Transverse colon (tissue), 4 donors: ENCODE measurements at regions not wholly inside any gene's neighbourhood (a gene's known extent, or its start where the extent isn't known, plus 50 kb on each side); places are given as distances from the start of the nearest gene placed in this dataset.

ENCODE experiments used
- DNase-seq: peaks from one replicate; pipeline ENCODE4 v3.0.0-alpha.2; 2019
- H3K27ac ChIP-seq, 4 donors: fragments of 200-600 bp; sonication (generic); 2 replicates each; pipeline ENCODE4 v1.5.1; 2016 to 2018; ENCODE audit warnings: inconsistent platforms in 4 of 4
- H3K27me3 ChIP-seq: fragments of 200-600 bp; sonication (generic); 2 replicates; pipeline ENCODE4 v1.5.1; 2017; ENCODE audit warnings: inconsistent platforms
- H3K36me3 ChIP-seq, 4 donors: fragments of 200-600 bp; sonication (generic); 2 replicates each; pipeline ENCODE4 v1.5.1; 2017 to 2019; ENCODE audit warnings: inconsistent platforms in 4 of 4
- H3K4me1 ChIP-seq, 4 donors: fragments of 200-600 bp; sonication (generic); 2 replicates each; pipeline ENCODE4 v1.5.1; 2017 to 2020; ENCODE audit warnings: inconsistent platforms in 4 of 4
- H3K4me3 ChIP-seq, 4 donors: fragments of 200-600 bp; sonication (generic); 1 replicate in 1 of 4; 2 replicates in 3 of 4; pipeline versions ENCODE4 v1.5.1 to v1.6.1; 2017 to 2019; ENCODE audit warnings: inconsistent platforms in 4 of 4
- H3K9me3 ChIP-seq, 2 donors: fragments of 200-600 bp; sonication (generic); 2 replicates each; pipeline ENCODE4 v1.5.1; 2017 to 2019; ENCODE audit warnings: inconsistent platforms in 2 of 2
- EP300 ChIP-seq: sonication (generic); formaldehyde crosslinking; IDR thresholded peaks from one replicate; pipeline ENCODE4 v1.6.1; 2017; ENCODE audit warnings: antibody characterized with exemption, low read depth
- POLR2A ChIP-seq: fragments of 450-650 bp; IDR thresholded peaks from one replicate; pipeline ENCODE4 v1.6.1; 2016; ENCODE audit warnings: antibody characterized with exemption, mild to moderate bottlenecking, moderate library complexity
- POLR2AphosphoS5 ChIP-seq, 3 donors: sonication (generic); formaldehyde crosslinking; IDR thresholded peaks; one replicate each; pipeline ENCODE4 v1.6.1; 2016; ENCODE audit warnings: antibody characterized with exemption in 3 of 3
- WGBS, 2 donors: methylation state at CpG; one replicate each; pipeline ENCODE4 v1.1.5; 2018; ENCODE audit warnings: low coverage in 1 of 2; 5-methylcytosine and 5-hydroxymethylcytosine counted together
- in situ Hi-C, 4 donors: fragments of 200-750 bp; cut with MboI; loops; one replicate each; pipeline versions ENCODE4 v1.15.0 to v1.15.1; 2017; ENCODE audit warnings: low sequenced_read_pairs in 3 of 4, low pct_ligation_motif_present in 1 of 4, low pct_unique_long_range_greater_than_20kb in 1 of 4
- intact Hi-C: fragments of 100-400 bp; cut with DNase I; formaldehyde crosslinking; loops from one replicate; pipeline ENCODE4 v1.15.1; 2023; ENCODE audit warnings: low total_unique reads
- TF ChIP-seq, protein P1 (sequence below), 5 experiments: fragments of 200-600 bp in 3 of 5; fragments of 450-650 bp in 2 of 5; sonication (generic) in 3 of 5; IDR thresholded peaks; 1 replicate in 2 of 5; 2 replicates in 3 of 5; pipeline ENCODE4 v1.5.1; 2016 to 2017; ENCODE audit warnings: antibody characterized with exemption in 5 of 5, inconsistent platforms in 3 of 5, mild to moderate bottlenecking in 2 of 5, moderate library complexity in 1 of 5

DNA sequence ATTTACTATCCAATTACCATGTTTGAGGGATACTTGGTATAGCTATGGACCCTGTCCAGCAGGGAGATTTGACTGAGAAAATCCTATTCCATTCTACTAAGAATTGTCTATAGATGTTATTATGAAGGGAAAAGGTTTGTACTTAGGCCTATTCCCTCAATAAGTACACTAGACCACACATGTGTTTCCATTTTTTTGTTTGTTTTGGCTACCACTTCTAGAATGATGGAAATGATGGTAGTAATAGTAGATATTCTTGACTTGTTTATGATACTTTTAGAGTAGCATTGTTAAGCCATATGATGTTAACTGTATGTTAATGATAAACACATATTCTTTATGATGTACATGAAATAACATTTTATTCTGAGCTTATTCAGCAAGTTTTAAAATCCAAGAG, 144.8 kb downstream of the OGFRL1 start:
- Histone ChIP-seq H3K4me1 (no peaks in the 10 kb centered on the region), H3K4me3 (no peak overlapping the region), H3K9me3 (no peaks in the 10 kb centered on the region), H3K27me3 (peaks cover 6% of the 10 kb centered on the region), H3K27ac (no peak overlapping the region), H3K36me3 (no peaks in the 10 kb centered on the region)
- intact Hi-C loops: no loop called here
- in situ Hi-C loops: no loop called here
- DNase-seq: no peak
- TF ChIP-seq POLR2AphosphoS5 (IDR thresholded peaks at IDR 0.05): no peak
- no peak for TF ChIP-seq POLR2A
- TF ChIP-seq, protein P1, sequence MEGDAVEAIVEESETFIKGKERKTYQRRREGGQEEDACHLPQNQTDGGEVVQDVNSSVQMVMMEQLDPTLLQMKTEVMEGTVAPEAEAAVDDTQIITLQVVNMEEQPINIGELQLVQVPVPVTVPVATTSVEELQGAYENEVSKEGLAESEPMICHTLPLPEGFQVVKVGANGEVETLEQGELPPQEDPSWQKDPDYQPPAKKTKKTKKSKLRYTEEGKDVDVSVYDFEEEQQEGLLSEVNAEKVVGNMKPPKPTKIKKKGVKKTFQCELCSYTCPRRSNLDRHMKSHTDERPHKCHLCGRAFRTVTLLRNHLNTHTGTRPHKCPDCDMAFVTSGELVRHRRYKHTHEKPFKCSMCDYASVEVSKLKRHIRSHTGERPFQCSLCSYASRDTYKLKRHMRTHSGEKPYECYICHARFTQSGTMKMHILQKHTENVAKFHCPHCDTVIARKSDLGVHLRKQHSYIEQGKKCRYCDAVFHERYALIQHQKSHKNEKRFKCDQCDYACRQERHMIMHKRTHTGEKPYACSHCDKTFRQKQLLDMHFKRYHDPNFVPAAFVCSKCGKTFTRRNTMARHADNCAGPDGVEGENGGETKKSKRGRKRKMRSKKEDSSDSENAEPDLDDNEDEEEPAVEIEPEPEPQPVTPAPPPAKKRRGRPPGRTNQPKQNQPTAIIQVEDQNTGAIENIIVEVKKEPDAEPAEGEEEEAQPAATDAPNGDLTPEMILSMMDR (IDR thresholded peaks at IDR 0.05): no peak
- TF ChIP-seq EP300: no peak

DNA sequence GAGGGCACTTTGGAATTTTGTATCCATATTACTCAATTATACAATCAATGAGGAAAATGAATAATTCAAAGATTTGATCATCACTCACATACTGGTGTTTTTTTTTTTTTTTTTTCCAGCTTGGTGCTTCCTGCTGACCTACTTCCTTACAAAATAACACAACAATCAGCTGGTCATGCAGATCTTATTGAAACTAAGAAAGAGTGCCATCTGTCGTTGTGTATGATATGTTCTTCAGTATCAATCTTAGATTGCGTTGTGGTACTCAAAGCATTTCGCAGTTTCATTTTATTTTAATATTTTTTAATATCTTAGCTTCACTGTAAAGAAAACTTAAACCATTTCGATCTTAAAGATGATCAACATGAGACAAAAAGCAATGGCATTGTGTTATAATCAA, 155.6 kb downstream of the OGFRL1 start:
- intact Hi-C loops (no loop called here), in situ Hi-C loops (no loop called here)
- 75 to 82% methylated on average over 4 of the region's 4 CpGs for WGBS, 2 donors
- no peak overlapping the region for H3K27ac ChIP-seq
- H3K9me3 ChIP-seq: no peaks in the 10 kb centered on the region
- DNase-seq: no peak
- no peak overlapping the region for H3K4me3 ChIP-seq
- H3K27me3 ChIP-seq: no peaks in the 10 kb centered on the region
- TF ChIP-seq EP300: no peak
- no peaks in the 10 kb centered on the region for H3K4me1 ChIP-seq
- H3K36me3 ChIP-seq: no peaks in the 10 kb centered on the region

DNA sequence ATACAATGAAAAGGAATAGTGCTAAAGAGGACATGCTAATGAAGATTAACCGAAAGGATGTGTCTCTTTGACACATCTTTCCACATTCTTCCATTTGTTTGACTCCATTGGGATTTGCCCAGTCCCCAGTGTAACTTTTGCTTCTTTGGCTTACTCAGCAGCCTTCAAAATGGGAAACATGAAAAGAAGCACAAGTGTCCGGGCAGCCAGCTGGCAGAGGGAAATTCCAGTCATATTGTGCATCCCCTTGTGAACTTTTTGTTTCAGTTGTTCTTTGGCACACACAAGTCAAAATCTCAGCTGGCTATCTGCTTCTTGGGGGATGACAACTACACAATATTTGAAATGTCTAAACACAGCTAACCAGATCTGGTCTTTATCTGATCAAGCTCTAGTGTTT, 157.4 kb downstream of the OGFRL1 start:
- intact Hi-C loops: no loop called here

DNA sequence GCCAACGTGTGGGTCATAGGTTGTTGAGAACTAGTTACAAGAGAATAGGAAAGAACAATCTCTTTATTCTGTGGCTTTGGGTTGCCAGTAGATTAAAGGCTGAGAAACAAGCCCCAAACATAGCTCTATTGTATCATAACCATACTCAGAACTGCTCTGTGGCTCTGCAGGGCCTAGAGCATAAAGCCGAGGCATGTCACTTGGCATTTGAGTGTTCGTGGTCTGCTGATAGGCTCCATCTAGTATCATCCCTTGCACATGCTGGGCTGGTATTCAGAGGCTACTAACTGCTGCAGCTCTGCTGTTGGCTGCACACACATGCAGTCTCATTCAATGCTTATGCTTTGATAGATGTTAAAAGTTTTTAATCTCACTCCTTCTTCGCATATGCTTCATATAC, 157.9 kb downstream of the OGFRL1 start:
- no peak overlapping the region for H3K27ac ChIP-seq
- in situ Hi-C loops (no loop called here), intact Hi-C loops (no loop called here)
- H3K4me1 ChIP-seq: no peaks in the 10 kb centered on the region
- whole genome bisulfite sequencing, 2 donors: 69 to 92% methylated on average over 1 to 4 of the region's 4 CpGs
- no peak overlapping the region for H3K4me3 ChIP-seq
- H3K36me3 ChIP-seq: no peaks in the 10 kb centered on the region
- no peaks in the 10 kb centered on the region for H3K9me3 ChIP-seq
- no peak for DNase-seq
- no peaks in the 10 kb centered on the region for H3K27me3 ChIP-seq
- TF ChIP-seq POLR2AphosphoS5 (IDR thresholded peaks at IDR 0.05) (no peak), EP300 (no peak)

More for the DNA sequence above, 157.4 kb downstream of the OGFRL1 start:
- TF ChIP-seq EP300: no peak
- Histone ChIP-seq H3K27me3 (no peaks in the 10 kb centered on the region), H3K4me1 (no peaks in the 10 kb centered on the region), H3K9me3 (no peaks in the 10 kb centered on the region), H3K36me3 (no peaks in the 10 kb centered on the region), H3K27ac (no peak overlapping the region), H3K4me3 (no peak overlapping the region)
- in situ Hi-C loops: no loop called here
- no peak for DNase-seq
- 54 to 67% methylated on average over 2 of the region's 2 CpGs for WGBS, 2 donors

DNA sequence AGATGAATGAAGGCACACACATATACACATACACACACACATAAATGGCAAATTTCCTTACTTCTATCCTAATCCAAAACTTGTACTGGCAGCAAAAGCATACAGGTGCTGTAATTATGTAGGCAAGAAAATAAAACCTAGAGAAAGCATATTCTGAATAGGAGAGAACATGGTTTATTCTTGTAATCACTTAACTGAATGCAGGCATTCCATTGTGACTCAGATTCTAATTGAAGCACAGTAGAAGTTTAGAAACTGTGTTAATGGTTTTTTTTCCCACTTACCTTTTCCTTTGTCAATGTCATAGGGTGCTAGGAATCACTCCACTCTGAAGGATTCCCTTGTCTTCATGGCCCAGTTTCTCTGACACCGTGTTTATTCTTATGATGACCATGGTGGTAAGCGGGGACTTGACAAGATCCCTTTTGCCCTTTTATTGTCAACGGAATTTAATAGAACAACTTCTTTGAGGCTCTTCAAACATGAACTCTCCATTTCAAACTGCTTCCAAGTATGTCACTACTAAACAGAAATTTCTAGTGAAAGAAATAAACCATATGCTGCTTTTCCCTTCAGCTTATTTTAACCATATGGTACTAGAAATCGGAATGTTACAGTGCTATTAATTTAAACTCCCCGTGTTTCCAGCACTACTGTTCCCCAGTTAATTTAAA, 164.2 kb downstream of the OGFRL1 start:
- 69 to 75% methylated on average over 5 of the region's 5 CpGs for WGBS, 2 donors
- Histone ChIP-seq H3K9me3 (no peaks in the 10 kb centered on the region), H3K27me3 (no peaks in the 10 kb centered on the region), H3K27ac (no peak overlapping the region), H3K36me3 (no peaks in the 10 kb centered on the region), H3K4me3 (no peak overlapping the region), H3K4me1 (no peaks in the 10 kb centered on the region)
- in situ Hi-C loops (no loop called here), intact Hi-C loops (no loop called here)
- no peak for DNase-seq
- TF ChIP-seq EP300: no peak
- TF ChIP-seq POLR2AphosphoS5 (IDR thresholded peaks at IDR 0.05): no peak
- TF ChIP-seq, protein P1 (IDR thresholded peaks at IDR 0.05): no peak
- no peak for TF ChIP-seq POLR2A

DNA sequence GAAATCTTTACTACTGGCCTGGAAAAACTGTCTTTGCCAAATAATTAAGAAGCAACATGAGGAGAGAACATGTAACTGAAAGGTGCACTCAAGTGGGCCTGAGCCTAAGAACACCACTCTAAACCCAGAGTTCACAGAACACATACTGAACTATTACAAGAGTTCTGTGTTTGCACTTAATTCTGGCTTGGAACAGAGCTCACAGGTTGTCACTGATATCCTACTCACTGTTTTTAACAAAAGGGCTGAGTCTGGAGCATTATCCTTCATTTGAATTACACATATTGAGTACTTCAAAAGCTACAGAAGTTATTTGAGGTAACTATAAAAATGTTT, 164.7 kb downstream of the OGFRL1 start:
- in situ Hi-C loops: no loop called here
- no peaks in the 10 kb centered on the region for H3K4me1 ChIP-seq
- H3K27me3 ChIP-seq: no peaks in the 10 kb centered on the region
- TF ChIP-seq POLR2AphosphoS5 (IDR thresholded peaks at IDR 0.05) (no peak), POLR2A (no peak), EP300 (no peak)
- TF ChIP-seq, protein P1 (IDR thresholded peaks at IDR 0.05): no peak
- no peaks in the 10 kb centered on the region for H3K36me3 ChIP-seq
- no peak overlapping the region for H3K27ac ChIP-seq
- no peak for DNase-seq
- intact Hi-C loops: no loop called here
- H3K4me3 ChIP-seq: no peak overlapping the region
- no peaks in the 10 kb centered on the region for H3K9me3 ChIP-seq
